ENCODE measurements at regions not wholly inside any gene's neighbourhood (a gene's known extent, or its start where the extent isn't known, plus 50 kb on each side); places are given as distances from the start of the nearest gene placed in this dataset.

GRCh38 chr18:78679613-78680260 is 299.9 kb upstream of the SALL3 start:
- TF ChIP-seq POLR2A (IDR thresholded peaks at IDR 0.05) (no peak), CTCF (IDR thresholded peaks at IDR 0.05) (no peak)
